ENCODE measurements at regions not wholly inside any gene's neighbourhood (a gene's known extent, or its start where the extent isn't known, plus 50 kb on each side); places are given as distances from the start of the nearest gene placed in this dataset.

DNA sequence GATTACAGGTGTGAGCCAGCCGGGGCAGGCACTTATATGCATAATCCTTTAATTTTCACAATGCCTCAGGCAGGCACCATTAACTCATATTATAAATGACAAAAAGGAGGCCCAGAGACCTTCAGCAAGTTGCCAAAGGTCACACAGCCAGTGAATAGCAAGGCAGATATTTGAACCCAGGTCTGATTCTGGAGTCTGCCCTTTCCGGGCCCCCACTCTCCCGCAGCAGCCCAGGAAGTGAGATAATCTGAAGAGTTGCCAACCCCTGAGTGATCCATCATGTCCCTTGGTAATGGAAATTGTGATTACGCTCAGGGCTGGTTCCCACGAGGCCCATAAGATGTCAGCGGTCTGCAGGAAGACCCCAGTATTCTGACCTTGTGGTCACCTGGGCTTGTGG, 95.3 kb upstream of the MED13L start:
- DNase-seq (ENCODE audit: low spot score) (no peak), ATAC-seq (no peak), FAIRE-seq (no peak)
- no peak overlapping the region for H3K27ac ChIP-seq (ENCODE audit: extremely low read length, insufficient read depth, low read length)
- ChIA-PET CTCF (ENCODE audit: low intra/inter-chr PET ratio, low total read pairs) (no interaction called here), POLR2A (no interaction called here)
- H3K9ac ChIP-seq (ENCODE audit: insufficient read depth, low read depth, low read length), result no peak overlapping the region
- no peak overlapping the region for H3K4me2 ChIP-seq (ENCODE audit: low read depth, low read length)
- intact Hi-C loops (cut with micrococcal nuclease; ENCODE audit: unreplicated experiment) (no loop called here), in situ Hi-C loops (cut with HindIII; ENCODE audit: extremely low pct_ligation_motif_present, low pct_unique_long_range_greater_than_20kb) (no loop called here)
- H3K36me3 ChIP-seq (replicated peaks in 1 of 2; ENCODE audit: control insufficient read depth in 1 of 2, insufficient read depth in 2 of 2, low read length in 2 of 2), result no peaks in the 10 kb centered on the region
- peaks cover 2 to 13% of the 10 kb centered on the region in 2 experiments; a peak in 4 of 5 replicates for H3K27me3 ChIP-seq (ENCODE audit: control insufficient read depth in 1 of 2, insufficient read depth in 2 of 2, low read length in 2 of 2)
- BruUV-seq (replicated peaks), result no TSS peak
- 38% methylated on average over 3 of the region's 6 CpGs for WGBS (ENCODE audit: low lambda C conversion rate)
- no peak overlapping the region for H2AFZ ChIP-seq (ENCODE audit: low read length)
- no peaks in the 10 kb centered on the region for H4K20me1 ChIP-seq (ENCODE audit: insufficient read depth, low read length)
- no peaks in the 10 kb centered on the region for H3K9me3 ChIP-seq (ENCODE audit: low read length)
- H3K4me3 ChIP-seq (replicated peaks in 1 of 3; ENCODE audit: insufficient read depth in 1 of 3, low read depth in 2 of 3, low read length in 3 of 3), result no peak overlapping the region
- peaks cover 16% of the 10 kb centered on the region; the same call in 1 of the 2 replicates for H3K4me1 ChIP-seq (ENCODE audit: insufficient read depth, low read length)
- no peaks in the 10 kb centered on the region for H3K79me2 ChIP-seq (ENCODE audit: insufficient read depth, low read length)
- TF ChIP-seq ZNF768 (CRISPR knock-in tag; IDR thresholded peaks at IDR 0.05) (peak; percentile 89), ZBTB38 (CRISPR knock-in tag; IDR thresholded peaks at IDR 0.05) (no peak)

DNA sequence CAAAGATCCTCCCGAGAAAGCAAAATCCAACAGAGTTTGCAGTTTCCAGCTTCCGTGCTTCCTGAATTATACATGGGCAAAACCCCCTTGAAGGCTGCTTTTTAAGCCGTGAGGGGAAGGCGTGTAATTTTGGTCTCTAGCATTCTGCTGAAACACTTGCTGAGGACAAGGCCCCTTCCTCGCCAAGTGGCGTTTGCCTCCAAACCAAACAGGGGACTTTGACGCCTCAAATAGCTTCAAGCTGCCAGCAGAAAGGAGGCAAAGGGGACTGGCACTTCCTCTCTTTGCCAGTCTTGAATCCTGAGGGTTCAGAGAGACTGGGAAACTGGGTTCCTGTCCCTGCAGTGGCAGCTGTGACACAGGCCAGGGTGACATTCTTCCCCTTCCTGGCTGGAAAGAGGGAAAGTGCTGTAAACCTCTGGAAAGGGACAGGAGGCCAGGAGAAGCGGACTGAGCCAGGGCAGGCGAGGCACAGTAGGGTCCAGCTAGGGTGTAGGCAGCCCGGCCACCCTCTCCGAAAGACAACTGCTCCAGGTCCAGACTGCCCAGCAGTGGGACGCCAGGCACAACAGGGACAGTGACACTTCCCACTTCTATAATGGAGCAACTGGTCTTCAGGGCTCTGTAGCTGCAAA, 96.2 kb upstream of the MED13L start:
- Histone ChIP-seq H3K4me1 (ENCODE audit: insufficient read depth, low read length) (peaks cover 11% of the 10 kb centered on the region; the same call in 1 of the 2 replicates), H3K36me3 (replicated peaks in 1 of 2; ENCODE audit: control insufficient read depth in 1 of 2, insufficient read depth in 2 of 2, low read length in 2 of 2) (no peaks in the 10 kb centered on the region), H3K4me2 (ENCODE audit: low read depth, low read length) (0 out of 2 replicates have a peak overlapping the region, but pooled peaks have one; percentile 11), H4K20me1 (ENCODE audit: insufficient read depth, low read length) (no peaks in the 10 kb centered on the region), H3K9me3 (ENCODE audit: low read length) (no peaks in the 10 kb centered on the region), H3K79me2 (ENCODE audit: insufficient read depth, low read length) (no peaks in the 10 kb centered on the region), H3K9ac (ENCODE audit: insufficient read depth, low read depth, low read length) (no peak overlapping the region), H3K27me3 (ENCODE audit: control insufficient read depth in 1 of 2, insufficient read depth in 2 of 2, low read length in 2 of 2) (peaks cover 2 to 13% of the 10 kb centered on the region in 2 experiments; a peak in 4 of 5 replicates), H2AFZ (ENCODE audit: low read length) (no peak overlapping the region), H3K4me3 (replicated peaks in 1 of 3; ENCODE audit: insufficient read depth in 1 of 3, low read depth in 2 of 3, low read length in 3 of 3) (no peak overlapping the region), H3K27ac (ENCODE audit: extremely low read length, insufficient read depth, low read length) (no peak overlapping the region)
- no peak for FAIRE-seq
- ATAC-seq, result peak; percentile 49
- ChIA-PET POLR2A (no interaction called here), CTCF (ENCODE audit: low intra/inter-chr PET ratio, low total read pairs) (no interaction called here)
- no TSS peak for BruUV-seq (replicated peaks)
- DNase-seq (ENCODE audit: low spot score), result no peak
- in situ Hi-C loops (cut with HindIII; ENCODE audit: extremely low pct_ligation_motif_present, low pct_unique_long_range_greater_than_20kb) (no loop called here), intact Hi-C loops (cut with micrococcal nuclease; ENCODE audit: unreplicated experiment) (no loop called here)
- WGBS (ENCODE audit: low lambda C conversion rate), result 44% methylated on average over 7 of the region's 12 CpGs
- TF ChIP-seq RARG (CRISPR knock-in tag; IDR thresholded peaks at IDR 0.05; ENCODE audit: low read depth) (no peak), ZNF75D (CRISPR knock-in tag; IDR thresholded peaks at IDR 0.05; ENCODE audit: borderline replicate concordance) (no peak), SAFB2 (CRISPR knock-in tag; IDR thresholded peaks at IDR 0.05; ENCODE audit: borderline replicate concordance, low read depth) (no peak), EED (CRISPR knock-in tag; IDR thresholded peaks at IDR 0.05) (no peak), ZNF124 (CRISPR knock-in tag; IDR thresholded peaks at IDR 0.05) (no peak), ZFAT (CRISPR knock-in tag; conservative IDR thresholded peaks at IDR 0.05) (no peak), EHMT2 (IDR thresholded peaks at IDR 0.05; ENCODE audit: borderline replicate concordance, low read depth, low read length) (no peak), HIVEP1 (CRISPR knock-in tag; IDR thresholded peaks at IDR 0.05) (no peak), SMYD3 (CRISPR knock-in tag; IDR thresholded peaks at IDR 0.05) (no peak)
- TF ChIP-seq, protein P1, sequence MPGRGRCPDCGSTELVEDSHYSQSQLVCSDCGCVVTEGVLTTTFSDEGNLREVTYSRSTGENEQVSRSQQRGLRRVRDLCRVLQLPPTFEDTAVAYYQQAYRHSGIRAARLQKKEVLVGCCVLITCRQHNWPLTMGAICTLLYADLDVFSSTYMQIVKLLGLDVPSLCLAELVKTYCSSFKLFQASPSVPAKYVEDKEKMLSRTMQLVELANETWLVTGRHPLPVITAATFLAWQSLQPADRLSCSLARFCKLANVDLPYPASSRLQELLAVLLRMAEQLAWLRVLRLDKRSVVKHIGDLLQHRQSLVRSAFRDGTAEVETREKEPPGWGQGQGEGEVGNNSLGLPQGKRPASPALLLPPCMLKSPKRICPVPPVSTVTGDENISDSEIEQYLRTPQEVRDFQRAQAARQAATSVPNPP (CRISPR knock-in tag; IDR thresholded peaks at IDR 0.05), result no peak
- TF ChIP-seq, protein P2, sequence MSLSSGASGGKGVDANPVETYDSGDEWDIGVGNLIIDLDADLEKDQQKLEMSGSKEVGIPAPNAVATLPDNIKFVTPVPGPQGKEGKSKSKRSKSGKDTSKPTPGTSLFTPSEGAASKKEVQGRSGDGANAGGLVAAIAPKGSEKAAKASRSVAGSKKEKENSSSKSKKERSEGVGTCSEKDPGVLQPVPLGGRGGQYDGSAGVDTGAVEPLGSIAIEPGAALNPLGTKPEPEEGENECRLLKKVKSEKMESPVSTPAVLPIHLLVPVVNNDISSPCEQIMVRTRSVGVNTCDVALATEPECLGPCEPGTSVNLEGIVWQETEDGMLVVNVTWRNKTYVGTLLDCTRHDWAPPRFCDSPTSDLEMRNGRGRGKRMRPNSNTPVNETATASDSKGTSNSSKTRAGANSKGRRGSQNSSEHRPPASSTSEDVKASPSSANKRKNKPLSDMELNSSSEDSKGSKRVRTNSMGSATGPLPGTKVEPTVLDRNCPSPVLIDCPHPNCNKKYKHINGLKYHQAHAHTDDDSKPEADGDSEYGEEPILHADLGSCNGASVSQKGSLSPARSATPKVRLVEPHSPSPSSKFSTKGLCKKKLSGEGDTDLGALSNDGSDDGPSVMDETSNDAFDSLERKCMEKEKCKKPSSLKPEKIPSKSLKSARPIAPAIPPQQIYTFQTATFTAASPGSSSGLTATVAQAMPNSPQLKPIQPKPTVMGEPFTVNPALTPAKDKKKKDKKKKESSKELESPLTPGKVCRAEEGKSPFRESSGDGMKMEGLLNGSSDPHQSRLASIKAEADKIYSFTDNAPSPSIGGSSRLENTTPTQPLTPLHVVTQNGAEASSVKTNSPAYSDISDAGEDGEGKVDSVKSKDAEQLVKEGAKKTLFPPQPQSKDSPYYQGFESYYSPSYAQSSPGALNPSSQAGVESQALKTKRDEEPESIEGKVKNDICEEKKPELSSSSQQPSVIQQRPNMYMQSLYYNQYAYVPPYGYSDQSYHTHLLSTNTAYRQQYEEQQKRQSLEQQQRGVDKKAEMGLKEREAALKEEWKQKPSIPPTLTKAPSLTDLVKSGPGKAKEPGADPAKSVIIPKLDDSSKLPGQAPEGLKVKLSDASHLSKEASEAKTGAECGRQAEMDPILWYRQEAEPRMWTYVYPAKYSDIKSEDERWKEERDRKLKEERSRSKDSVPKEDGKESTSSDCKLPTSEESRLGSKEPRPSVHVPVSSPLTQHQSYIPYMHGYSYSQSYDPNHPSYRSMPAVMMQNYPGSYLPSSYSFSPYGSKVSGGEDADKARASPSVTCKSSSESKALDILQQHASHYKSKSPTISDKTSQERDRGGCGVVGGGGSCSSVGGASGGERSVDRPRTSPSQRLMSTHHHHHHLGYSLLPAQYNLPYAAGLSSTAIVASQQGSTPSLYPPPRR (CRISPR knock-in tag; IDR thresholded peaks at IDR 0.05; ENCODE audit: borderline replicate concordance), result no peak
